ENCODE measurements at regions not wholly inside any gene's neighbourhood (a gene's known extent, or its start where the extent isn't known, plus 50 kb on each side); places are given as distances from the start of the nearest gene placed in this dataset.

DNA sequence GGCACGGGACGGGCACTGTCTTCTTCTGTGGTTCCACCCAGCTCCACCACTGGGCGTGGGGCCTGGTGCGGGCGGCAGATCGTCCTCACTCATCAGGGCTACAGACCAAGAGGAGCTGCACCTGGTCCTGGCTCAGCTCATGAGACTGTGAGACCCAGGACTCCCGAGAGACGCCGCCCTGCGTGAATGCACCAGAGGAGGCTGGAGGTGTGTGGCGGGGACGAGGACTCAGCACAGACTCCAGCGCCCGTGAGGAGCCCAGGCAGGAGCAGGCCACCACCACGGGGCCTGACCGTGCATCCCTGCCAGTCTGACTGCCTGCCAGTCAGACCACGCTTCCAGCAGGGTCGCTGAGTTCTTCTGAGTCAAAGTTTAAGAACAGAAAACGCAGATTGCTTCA lies 112.5 kb upstream of the SALL3 start:
- TF ChIP-seq POLR2A (IDR thresholded peaks at IDR 0.05; ENCODE audit: low read length) (no peak), GATA1 (IDR thresholded peaks at IDR 0.05; ENCODE audit: low read depth, low read length) (no peak)

All from erythroblast (primary cell).